ENCODE measurements at regions not wholly inside any gene's neighbourhood (a gene's known extent, or its start where the extent isn't known, plus 50 kb on each side); places are given as distances from the start of the nearest gene placed in this dataset.

GRCh38 chr2:65957886-65958285 is 477.0 kb upstream of the MEIS1 start:
- Histone ChIP-seq H3K4me1 (ENCODE audit: insufficient read depth, low read length) (no peaks in the 10 kb centered on the region), H3K4me2 (ENCODE audit: low read depth, low read length) (no peak overlapping the region), H3K36me3 (replicated peaks in 1 of 2; ENCODE audit: control insufficient read depth in 1 of 2, insufficient read depth in 2 of 2, low read length in 2 of 2) (no peaks in the 10 kb centered on the region; a peak in 1 of 5 replicates), H3K9me3 (ENCODE audit: low read length) (no peaks in the 10 kb centered on the region), H3K79me2 (ENCODE audit: insufficient read depth, low read length) (no peaks in the 10 kb centered on the region), H3K9ac (ENCODE audit: insufficient read depth, low read depth, low read length) (no peak overlapping the region), H3K27me3 (ENCODE audit: control insufficient read depth in 1 of 2, insufficient read depth in 2 of 2, low read length in 2 of 2) (no peaks in the 10 kb centered on the region), H3K4me3 (replicated peaks in 1 of 3; ENCODE audit: insufficient read depth in 1 of 3, low read depth in 2 of 3, low read length in 3 of 3) (no peak overlapping the region), H2AFZ (ENCODE audit: low read length) (no peak overlapping the region), H3K27ac (ENCODE audit: extremely low read length, insufficient read depth, low read length) (no peak overlapping the region), H4K20me1 (ENCODE audit: insufficient read depth, low read length) (no peaks in the 10 kb centered on the region)
- POLR2A ChIA-PET, result no interaction called here
- in situ Hi-C loops (cut with HindIII; ENCODE audit: extremely low pct_ligation_motif_present, low pct_unique_long_range_greater_than_20kb), result no loop called here
- FAIRE-seq (no peak), ATAC-seq (no peak), DNase-seq (ENCODE audit: low spot score) (no peak)
- CTCF ChIA-PET (ENCODE audit: low intra/inter-chr PET ratio, low total read pairs), result no interaction called here
- BruUV-seq (replicated peaks), result no TSS peak
- TF ChIP-seq ZNF672 (CRISPR knock-in tag; IDR thresholded peaks at IDR 0.05), result no peak
- TF ChIP-seq SIX4 (CRISPR knock-in tag; IDR thresholded peaks at IDR 0.05), result no peak
- TF ChIP-seq CREB1 (IDR thresholded peaks at IDR 0.05), result no peak
- TF ChIP-seq CREB1 (CRISPR knock-in tag; IDR thresholded peaks at IDR 0.05), result no peak
- no peak for TF ChIP-seq DPF2 (CRISPR knock-in tag; IDR thresholded peaks at IDR 0.05; ENCODE audit: borderline replicate concordance, low read depth)
- TF ChIP-seq AHDC1 (CRISPR knock-in tag; IDR thresholded peaks at IDR 0.05; ENCODE audit: borderline replicate concordance), result no peak
- TF ChIP-seq REXO4 (CRISPR knock-in tag; IDR thresholded peaks at IDR 0.05; ENCODE audit: borderline replicate concordance), result no peak
- WGBS (ENCODE audit: low lambda C conversion rate), result 23% methylated on average over 5 of the region's 5 CpGs
- intact Hi-C loops (cut with micrococcal nuclease; ENCODE audit: unreplicated experiment), result no loop called here
